ENCODE measurements at regions not wholly inside any gene's neighbourhood (a gene's known extent, or its start where the extent isn't known, plus 50 kb on each side); places are given as distances from the start of the nearest gene placed in this dataset.
"Not testable (repeated sequence)": the region's sequence is repeated elsewhere in the genome, so short reads cannot be mapped to it uniquely, and the experiment has no call there.

GRCh38 chr1:166490437-166490991, 323.7 kb upstream of the FAM78B start:
- no peak for DNase-seq (ENCODE audit: low spot score)

- not testable (repeated sequence) for DNase-seq (ENCODE audit: low spot score)
Measured at GRCh38 chr1:166493765-166494164, 327.0 kb upstream of the FAM78B start.

- no peak for DNase-seq (ENCODE audit: low spot score)
Measured at GRCh38 chr1:166507347-166507746, 331.9 kb upstream of the POGK start.

GRCh38 chr1:166511761-166512160, 327.5 kb upstream of the POGK start:
- peak; percentile 6 for DNase-seq (ENCODE audit: low spot score)

GRCh38 chr1:166514067-166514466, 325.2 kb upstream of the POGK start:
- DNase-seq (ENCODE audit: low spot score), result no peak

- no peak for DNase-seq (ENCODE audit: low spot score)
Measured at GRCh38 chr1:166527752-166528151, 311.5 kb upstream of the POGK start.

GRCh38 chr1:166538646-166539045, 300.6 kb upstream of the POGK start:
- no peak for DNase-seq (ENCODE audit: low spot score)

- DNase-seq (ENCODE audit: low spot score), result no peak
Measured at GRCh38 chr1:166544036-166544435, 295.2 kb upstream of the POGK start.

- no peak for DNase-seq (ENCODE audit: low spot score)
Measured at GRCh38 chr1:166544561-166544960, 294.7 kb upstream of the POGK start.

GRCh38 chr1:166552706-166553105, 286.6 kb upstream of the POGK start:
- no peak for DNase-seq (ENCODE audit: low spot score)

- DNase-seq (ENCODE audit: low spot score), result no peak
Measured at GRCh38 chr1:166570954-166571353, 268.3 kb upstream of the POGK start.

GRCh38 chr1:166573199-166573598, 266.1 kb upstream of the POGK start:
- no peak for DNase-seq (ENCODE audit: low spot score)

- no peak for DNase-seq (ENCODE audit: low spot score)
Measured at GRCh38 chr1:166579557-166580501, 259.4 kb upstream of the POGK start.

GRCh38 chr1:166588741-166589140, 250.5 kb upstream of the POGK start:
- no peak for DNase-seq (ENCODE audit: low spot score)

GRCh38 chr1:166590161-166590560, 249.1 kb upstream of the POGK start:
- no peak for DNase-seq (ENCODE audit: low spot score)

- no peak for DNase-seq (ENCODE audit: low spot score)
Measured at GRCh38 chr1:166594646-166595045, 244.6 kb upstream of the POGK start.

- no peak for DNase-seq (ENCODE audit: low spot score)
Measured at GRCh38 chr1:166597516-166597915, 241.8 kb upstream of the POGK start.

GRCh38 chr1:166600574-166600973, 238.7 kb upstream of the POGK start:
- no peak for DNase-seq (ENCODE audit: low spot score)

- no peak for DNase-seq (ENCODE audit: low spot score)
Measured at GRCh38 chr1:166601650-166602278, 237.5 kb upstream of the POGK start.

- DNase-seq (ENCODE audit: low spot score), result not testable (repeated sequence)
Measured at GRCh38 chr1:166602801-166603200, 236.5 kb upstream of the POGK start.

GRCh38 chr1:166603296-166603695, 236.0 kb upstream of the POGK start:
- no peak for DNase-seq (ENCODE audit: low spot score)

GRCh38 chr1:166605137-166605536, 234.1 kb upstream of the POGK start:
- no peak for DNase-seq (ENCODE audit: low spot score)

- no peak for DNase-seq (ENCODE audit: low spot score)
Measured at GRCh38 chr1:166612886-166613285, 226.4 kb upstream of the POGK start.
